Activated CD8-positive, alpha-beta memory T cell treated with anti-CD3 and anti-CD28 coated beads, Interleukin-2, amount 50 U/mL, for 24 hours (primary cell): ENCODE measurements at regions not wholly inside any gene's neighbourhood (a gene's known extent, or its start where the extent isn't known, plus 50 kb on each side); places are given as distances from the start of the nearest gene placed in this dataset.

Experiments
- DNase-seq: peaks from one replicate; pipeline ENCODE4 v3.0.0-alpha.2; 2020; ENCODE audit errors: extremely low read depth

GRCh38 chr22:49158741-49159564, 668.7 kb downstream of the BRD1 start:
- DNase-seq, result no peak

- DNase-seq, result no peak
Measured at GRCh38 chr22:49157529-49158339, 669.9 kb downstream of the BRD1 start.

DNA sequence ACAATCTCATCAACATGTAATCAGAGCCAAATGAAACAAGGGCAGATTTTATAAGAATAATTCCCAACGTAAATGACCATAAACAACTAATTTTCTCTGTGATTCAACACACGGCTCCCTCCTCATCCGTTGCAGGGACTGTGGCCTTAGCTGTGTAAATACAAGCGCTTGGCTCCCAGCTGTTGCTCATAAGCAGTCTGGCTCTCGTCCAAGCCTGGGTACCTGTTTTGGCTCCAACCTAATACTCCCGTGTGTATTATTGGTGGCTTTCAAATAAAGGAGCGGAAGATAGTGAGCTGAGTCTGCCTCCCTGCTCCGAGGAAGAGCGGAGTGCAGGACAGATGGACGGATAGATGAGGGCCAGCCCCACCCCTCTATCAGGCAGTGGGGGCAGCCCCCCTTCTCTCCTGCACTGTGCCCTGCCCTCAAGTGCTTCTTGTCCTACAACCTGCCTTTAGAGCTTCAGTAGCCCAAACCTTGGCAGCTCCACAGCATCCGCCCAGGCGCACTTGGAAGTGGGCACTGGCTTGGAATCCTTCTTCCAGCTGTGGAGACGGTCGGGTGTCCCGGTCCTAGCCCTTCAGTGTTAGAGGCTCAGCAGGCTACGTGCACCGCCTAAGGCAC, 670.9 kb downstream of the BRD1 start:
- DNase-seq, result no peak

DNA sequence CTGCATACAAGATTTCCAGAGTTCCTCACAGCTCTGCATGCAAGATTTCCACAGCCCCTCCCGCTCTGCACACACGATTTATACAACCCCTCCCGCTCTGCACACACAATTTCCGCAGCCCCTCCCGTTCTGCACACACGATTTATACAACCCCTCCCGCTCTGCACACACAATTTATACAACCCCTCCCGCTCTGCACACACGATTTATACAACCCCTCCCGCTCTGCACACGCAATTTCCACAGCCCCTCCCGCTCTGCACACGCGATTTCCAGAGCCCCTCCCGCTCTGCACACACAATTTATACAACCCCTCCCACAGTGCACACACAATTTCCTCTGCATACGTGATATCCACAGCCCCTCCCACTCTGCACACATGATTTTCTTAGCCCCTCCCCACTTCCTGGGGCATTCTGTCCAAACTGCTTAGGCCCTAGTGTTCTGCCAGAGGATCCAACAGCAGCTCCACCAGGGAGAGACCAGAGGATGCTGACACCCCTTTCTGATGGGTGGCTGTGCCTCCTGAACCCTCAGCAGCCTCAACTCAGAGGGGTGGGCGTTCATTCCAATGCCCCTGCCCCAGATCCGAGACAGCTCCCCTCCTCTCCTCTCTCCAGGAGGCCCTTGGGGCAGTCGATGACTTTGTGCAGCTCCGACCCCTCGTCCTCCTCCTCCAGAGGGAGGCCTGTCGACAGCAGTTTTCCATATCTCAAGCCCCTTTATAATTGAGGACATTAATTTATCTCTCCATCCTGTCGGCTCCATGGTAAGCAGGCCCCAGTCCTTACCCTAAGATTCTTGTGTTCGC, 671.7 kb downstream of the BRD1 start:
- DNase-seq, result no peak

DNA sequence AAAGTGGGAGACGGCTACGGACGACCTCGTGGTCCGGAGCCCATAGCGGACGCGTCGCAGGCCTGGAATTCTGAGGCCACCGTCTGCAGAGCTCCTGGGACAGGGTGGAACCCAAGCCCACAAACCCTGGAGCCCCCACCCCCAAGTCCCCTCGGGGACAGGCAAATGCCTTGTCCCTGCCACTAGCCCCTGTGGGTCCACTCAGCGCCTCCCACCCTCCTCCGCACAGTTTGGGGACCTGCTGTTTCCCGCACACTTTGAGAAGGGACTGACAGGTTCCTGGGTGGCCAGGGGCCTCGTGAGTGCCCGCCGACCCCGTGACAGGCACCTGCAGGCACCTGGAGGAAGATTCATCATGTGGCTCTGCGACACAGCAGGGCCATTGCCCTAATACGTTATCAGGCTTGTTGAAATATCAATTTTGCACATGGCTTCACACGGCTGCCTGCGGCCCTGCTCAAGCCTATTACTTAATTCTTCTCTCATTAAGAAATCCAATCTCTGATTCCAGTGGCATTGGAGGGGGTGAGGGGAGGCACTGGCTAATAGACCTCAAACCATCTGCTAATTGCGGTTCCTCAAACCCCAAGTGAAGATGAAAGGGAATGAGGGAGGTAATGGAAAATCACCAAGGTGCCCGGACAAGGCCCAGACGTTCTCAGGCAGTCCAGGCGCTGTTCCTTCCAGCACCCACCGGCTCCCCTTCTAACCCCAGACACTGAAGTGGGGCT, 672.5 kb downstream of the BRD1 start:
- DNase-seq, result no peak

DNA sequence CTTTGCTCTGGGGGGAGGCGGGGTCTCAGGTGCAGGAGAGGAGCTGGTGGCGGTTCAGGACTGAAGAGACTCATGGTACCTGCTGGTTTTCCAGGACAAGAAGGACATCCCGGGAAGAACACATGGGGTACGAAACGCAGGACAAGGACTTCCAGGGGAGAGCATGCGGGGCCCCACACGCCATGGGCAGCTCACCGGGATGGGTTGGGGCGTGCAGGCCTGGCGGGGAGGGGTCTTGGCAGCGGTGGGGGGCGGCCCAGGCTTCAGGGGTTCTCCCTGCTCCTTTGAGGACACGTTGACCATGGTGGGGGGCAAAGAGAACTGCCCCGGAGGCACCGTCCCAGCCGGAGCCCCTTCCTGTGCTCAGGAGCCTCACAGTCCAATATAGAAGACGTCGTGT, 673.2 kb downstream of the BRD1 start:
- no peak for DNase-seq

DNA sequence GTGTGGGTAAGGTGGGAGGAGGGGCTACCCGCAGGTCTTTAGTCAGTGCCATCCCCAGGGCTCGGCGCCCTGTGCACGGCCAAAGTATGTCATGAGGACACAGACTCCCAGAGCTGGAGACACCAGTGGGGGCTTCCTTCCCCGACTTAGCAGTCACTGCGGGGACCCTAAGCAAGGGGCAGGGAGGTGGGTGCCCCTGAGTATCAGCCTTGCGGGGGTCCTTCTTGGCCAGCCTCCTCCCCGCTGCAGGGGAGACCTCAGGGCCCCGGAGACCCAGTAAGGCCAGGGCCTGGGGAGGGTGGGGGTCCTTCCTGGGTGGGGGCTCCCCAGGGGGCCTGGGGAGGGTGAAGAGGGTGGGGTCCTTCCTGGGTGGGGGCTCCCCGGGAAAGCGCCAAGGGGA, 673.8 kb downstream of the BRD1 start:
- no peak for DNase-seq

DNA sequence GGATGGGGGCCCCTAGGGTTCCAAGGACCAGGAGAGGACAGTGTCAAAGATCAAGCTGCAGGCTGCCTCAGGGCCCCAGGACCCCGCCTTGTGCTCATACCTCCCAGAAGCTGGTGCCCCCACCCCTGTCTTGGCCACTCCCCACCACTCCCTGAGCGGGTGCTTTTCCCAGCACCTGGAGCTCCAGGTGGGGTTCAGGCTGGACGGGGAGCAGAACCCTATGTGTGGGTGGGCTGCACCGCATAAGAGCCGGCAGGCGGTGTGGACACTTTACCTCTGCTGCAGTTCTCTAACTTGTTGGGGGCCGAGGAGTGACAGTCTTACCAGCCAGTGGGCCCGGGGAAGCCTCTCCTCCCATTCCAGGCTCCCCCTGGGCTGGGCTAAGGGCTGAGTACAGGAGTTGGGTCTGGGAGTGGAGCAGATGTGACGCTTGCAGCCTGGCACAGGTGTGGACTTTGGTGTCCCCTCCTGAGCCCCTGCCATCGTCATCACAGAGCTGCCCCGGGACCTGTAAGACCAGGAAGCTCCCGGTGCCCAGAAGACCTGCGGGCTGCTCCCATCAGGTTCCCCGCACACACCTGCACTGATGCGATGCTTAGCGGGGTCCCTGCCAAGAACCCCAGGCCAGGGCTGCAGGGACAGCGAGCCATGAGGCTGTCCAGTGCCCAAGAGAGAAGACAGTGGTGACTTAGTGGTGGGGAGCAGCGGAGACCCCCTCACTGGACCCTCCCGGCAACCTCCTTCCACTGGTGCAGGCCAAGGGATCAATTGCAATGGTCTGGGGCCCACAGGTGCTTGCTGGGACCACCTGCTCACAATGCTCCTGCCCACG, 674.5 kb downstream of the BRD1 start:
- no peak for DNase-seq

DNA sequence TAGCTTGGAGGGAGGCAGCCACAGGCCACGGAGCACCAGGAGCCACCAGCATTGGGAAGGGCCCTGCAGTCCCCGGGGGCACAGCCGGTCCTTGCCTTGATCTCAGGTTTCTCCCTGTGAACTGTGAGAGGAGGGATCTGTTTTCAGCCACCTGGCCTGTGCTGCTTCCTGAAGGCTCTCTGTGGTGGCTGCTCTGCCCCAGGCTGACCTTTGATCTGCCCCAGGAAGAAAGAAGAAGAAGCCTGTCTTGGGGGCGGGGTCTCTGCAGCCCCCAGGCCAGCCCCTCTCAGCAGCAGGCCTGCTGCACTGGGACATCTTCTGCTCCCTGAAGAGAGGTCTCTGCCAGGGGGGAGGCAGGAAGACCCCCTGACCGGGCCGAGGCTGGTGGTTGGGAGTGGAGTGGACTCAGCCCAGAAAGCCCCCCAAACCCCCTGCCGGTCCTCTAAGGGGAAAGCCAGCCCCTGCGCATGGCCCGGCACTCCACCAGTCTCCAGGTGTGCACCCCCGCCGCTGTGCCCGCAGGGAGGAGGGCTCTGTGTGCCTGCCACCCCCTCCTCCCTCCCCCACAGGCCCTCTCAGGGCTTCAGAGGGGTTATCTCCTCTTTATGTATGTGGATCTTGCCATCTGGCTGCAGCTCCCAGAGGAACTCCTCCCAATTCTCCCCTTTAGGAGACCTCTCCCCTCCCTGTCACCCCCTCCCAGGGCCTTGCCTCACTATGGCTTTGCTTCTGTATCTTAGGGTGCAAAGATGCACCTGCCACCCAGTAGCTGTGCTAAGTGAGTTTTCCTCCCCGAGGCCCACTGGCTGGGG, 675.3 kb downstream of the BRD1 start:
- DNase-seq, result no peak

DNA sequence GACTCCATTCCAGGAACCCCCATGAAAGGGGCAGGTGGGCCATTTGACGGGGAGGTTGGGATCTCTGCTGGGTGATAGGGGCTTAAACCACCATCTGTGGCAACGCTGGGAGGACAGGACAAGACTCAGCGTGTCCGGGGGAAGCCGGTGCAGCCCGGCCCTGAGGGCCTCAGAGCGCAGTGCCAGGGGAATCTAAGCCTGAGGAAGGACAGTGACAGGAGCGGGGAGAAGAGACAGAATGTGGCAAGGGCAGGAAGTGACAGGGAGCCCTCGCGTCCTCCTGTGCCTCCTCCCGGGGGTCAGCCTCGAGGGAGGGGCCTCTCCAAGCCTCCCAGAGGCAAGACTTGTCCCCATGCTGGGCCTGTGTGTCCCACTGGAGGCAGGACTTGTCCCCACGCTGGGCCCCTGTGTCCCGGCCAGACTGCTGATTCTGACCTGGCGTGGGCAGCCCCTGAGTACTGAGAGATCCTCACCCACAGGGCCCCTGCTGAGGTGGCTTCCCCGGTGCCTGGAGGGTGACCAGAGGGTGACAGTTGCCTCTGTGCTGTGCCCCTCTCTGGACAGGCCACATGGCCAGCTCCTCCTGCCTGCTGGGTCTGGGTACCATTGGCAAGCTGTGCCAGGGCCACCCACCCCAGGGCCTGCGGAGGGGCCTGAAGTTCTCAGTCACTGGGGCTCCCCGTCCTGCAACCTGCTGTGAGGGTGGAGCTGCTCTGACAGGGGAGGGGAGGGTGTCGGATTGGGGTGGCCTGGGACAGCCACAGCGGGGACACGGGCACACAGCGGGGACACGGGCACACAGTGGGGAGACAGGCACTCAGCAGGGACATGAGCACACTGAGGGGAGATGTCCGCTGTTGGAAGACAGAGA, 676.2 kb downstream of the BRD1 start:
- no peak for DNase-seq

- DNase-seq, result no peak
Measured at GRCh38 chr22:49150801-49151221, 676.9 kb downstream of the BRD1 start.

DNA sequence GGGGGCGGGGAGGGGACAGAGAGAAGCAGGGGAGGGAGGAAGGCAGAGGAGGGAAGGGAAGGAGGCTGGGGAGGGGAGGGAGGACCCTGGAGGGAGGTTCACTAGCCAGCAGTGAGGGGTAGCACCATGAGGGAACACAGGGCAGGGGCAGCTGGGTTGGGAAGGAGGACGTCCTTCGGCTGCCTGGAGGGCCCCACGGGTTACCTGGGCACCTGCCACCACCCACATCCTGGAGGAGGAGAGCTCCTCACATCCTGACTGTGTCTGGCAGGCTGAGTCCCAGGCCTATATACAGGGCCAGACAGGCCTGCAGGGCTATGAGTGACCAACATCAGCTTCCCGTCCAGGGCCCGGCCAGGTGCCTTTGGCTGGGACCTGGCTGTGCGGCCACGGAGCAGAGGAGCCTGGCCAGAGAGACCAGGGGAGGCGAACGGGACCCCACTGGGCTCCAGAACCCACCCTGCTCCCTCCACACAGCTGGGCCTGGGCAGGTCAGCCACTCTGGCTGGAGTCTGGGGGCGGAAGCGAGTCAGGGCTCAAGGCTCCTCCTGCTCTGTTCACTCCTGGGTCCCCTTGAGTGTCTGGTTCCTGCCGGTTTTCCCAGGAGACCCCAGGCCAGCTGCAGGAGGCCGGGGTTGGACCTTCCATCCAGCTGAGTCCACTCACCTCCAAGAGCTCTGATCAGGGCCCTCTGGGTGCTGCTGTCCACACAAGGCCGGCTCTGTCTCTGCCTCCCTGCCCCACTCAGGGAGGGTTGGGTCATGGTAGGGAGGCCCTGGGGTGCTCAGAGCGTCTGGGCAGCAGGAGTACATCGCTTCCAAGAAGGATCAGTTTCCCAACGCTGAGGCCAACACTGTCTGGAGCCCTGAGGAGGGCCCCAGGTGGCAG, 677.7 kb downstream of the BRD1 start:
- no peak for DNase-seq

GRCh38 chr22:49148895-49149418, 678.7 kb downstream of the BRD1 start:
- DNase-seq, result no peak

DNA sequence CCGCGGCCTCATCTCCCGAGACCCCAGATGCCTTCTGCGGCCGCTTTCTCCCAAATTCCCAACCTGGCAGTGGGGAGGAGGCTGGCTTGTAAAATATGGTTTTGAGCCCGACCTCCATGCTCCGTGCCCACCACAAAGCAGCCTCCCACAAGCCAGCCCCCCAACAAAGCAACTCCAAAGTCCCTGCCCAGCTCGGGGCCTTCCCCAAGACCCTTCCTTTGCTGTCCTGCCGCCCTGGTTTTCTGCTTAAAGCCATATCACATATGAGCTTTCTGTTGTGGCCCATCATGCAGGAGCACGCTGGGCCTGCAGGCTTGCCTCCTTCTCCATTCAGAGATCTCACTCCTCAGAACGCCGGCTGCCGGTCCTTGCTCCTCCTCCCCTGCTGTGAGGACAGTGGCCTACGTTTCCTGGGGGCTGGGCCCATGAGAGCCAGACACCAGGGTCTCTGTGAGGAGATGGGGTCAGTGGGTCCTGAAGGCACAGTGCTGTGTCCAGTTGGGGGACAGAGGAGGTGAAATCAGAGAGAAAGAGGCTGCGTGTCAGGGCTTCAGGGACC, 680.0 kb downstream of the BRD1 start:
- no peak for DNase-seq

GRCh38 chr22:49147171-49147570, 680.5 kb downstream of the BRD1 start:
- no peak for DNase-seq

DNA sequence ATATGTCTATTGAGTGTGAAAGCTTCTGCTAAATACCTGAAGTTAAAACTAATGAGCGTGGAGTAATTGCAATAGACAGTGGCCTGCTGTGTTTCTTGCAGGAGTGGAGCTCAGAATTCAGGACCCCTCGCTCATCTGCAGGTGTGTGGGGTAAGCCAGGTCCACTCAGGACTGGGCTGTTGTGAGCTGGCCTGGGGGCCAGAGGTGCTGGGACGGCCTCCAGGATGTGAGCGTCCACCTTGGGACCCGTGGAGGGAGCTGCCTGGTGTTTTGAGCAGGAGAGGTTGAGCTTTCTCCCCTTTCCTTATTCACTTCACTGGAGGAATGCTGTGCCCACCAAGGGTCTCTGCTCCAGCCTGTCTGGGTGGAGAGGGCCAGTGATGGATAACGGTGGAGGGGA, 681.2 kb downstream of the BRD1 start:
- DNase-seq, result no peak

DNA sequence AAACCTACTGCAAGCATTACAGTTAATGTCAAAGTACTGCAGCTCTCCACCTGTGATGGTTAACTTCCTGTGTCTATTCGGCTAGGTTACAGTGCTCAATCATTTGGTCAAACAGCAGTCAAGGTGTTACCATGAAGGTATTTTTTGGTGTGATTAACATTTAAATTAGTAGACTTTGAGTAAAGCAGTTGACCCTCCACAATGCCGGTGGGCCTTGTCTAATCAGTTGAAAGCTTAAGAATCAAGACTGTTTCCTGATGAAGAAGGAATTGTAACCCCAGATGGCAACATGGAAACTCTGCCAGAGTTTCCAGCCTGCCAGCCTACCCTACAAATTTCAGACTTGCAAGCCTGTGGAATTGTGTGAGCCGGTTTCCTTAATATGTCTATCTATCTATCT, 683.9 kb downstream of the BRD1 start:
- no peak for DNase-seq
